ENCODE measurements at regions not wholly inside any gene's neighbourhood (a gene's known extent, or its start where the extent isn't known, plus 50 kb on each side); places are given as distances from the start of the nearest gene placed in this dataset.

DNA sequence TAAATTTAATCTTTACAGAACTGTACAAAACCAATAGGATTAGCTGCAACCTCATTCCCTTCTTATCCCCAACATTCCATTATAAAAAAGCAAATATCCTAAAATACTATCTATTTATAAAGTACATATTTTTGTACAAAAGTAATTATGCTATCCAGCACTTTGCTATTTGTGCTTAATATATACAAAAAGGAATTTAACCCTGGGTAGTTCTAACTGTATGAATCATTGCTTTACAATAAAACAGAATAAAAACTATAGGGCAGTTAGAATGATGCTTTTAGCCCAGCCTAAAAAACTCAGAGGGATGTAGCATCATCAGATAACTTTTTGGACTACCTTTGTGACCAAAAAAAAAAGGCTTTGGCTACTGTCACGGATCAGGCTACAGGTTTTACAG lies 49.9 kb upstream of the KLHL31 start:
- DNase-seq (ENCODE audit: low spot score) = no peak

More for the DNA sequence above, 49.9 kb upstream of the KLHL31 start:
- Histone ChIP-seq H3K27ac (ENCODE audit: low read depth, low read length, poor library complexity, severe bottlenecking) (no peak overlapping the region), H3K9me3 (ENCODE audit: low read length) (no peaks in the 10 kb centered on the region), H3K36me3 (ENCODE audit: insufficient read depth, low read length) (no peaks in the 10 kb centered on the region), H3K4me1 (ENCODE audit: insufficient read depth, low read length, poor library complexity, severe bottlenecking) (no peaks in the 10 kb centered on the region), H3K9me2 (ENCODE audit: insufficient read depth, low read length) (no peaks in the 10 kb centered on the region), H3K79me2 (ENCODE audit: insufficient read depth, low read depth, low read length) (no peaks in the 10 kb centered on the region), H3K4me2 (ENCODE audit: low read length) (no peak overlapping the region), H2AFZ (ENCODE audit: low read length) (no peak overlapping the region), H4K20me1 (ENCODE audit: insufficient read depth, low read length) (no peaks in the 10 kb centered on the region), H3K4me3 (ENCODE audit: low read depth, low read length, poor library complexity, severe bottlenecking) (no peak overlapping the region)
- ChIA-PET POLR2A (no interaction called here), CTCF (ENCODE audit: unreplicated experiment) (no interaction called here)
- TF ChIP-seq EZH2phosphoT487 (IDR thresholded peaks at IDR 0.05; ENCODE audit: borderline replicate concordance, low read depth, low read length) (no peak), CTCF (conservative IDR thresholded peaks at IDR 0.05; ENCODE audit: low read length) (no peak)
- no TSS peak for BruUV-seq (replicated peaks)
- intact Hi-C loops (cut with micrococcal nuclease; ENCODE audit: unreplicated experiment) = no loop called here

Data from OCI-LY7 (cell line).